Glomerular endothelial cell (primary cell): ENCODE measurements at regions not wholly inside any gene's neighbourhood (a gene's known extent, or its start where the extent isn't known, plus 50 kb on each side); places are given as distances from the start of the nearest gene placed in this dataset.

Source experiments
- DNase-seq: peaks from one replicate; pipeline ENCODE4 v3.0.0-alpha.2; 2011; ENCODE audit warnings: low read depth, low spot score; ENCODE audit errors: extremely low read depth

GRCh38 chr6:149261364-149262040 is 56.0 kb upstream of the TAB2 start:
- DNase-seq = no peak

GRCh38 chr6:149263321-149263720 is 54.2 kb upstream of the TAB2 start:
- no peak for DNase-seq

GRCh38 chr6:149264629-149265028 is 52.9 kb upstream of the TAB2 start:
- DNase-seq = no peak

- no peak for DNase-seq
Measured at GRCh38 chr6:149265945-149266344, 51.6 kb upstream of the TAB2 start.

- DNase-seq = no peak
Measured at GRCh38 chr6:149266659-149267058, 50.9 kb upstream of the TAB2 start.

GRCh38 chr6:149267072-149267471 is 50.4 kb upstream of the TAB2 start:
- DNase-seq = no peak

- DNase-seq = no peak
Measured at GRCh38 chr6:149267513-149268043, 49.9 kb upstream of the TAB2 start.
